ENCODE measurements at regions not wholly inside any gene's neighbourhood (a gene's known extent, or its start where the extent isn't known, plus 50 kb on each side); places are given as distances from the start of the nearest gene placed in this dataset.

GRCh38 chr4:149897783-149898182 is 82.1 kb upstream of the IQCM start:
- TF ChIP-seq CTCF (IDR thresholded peaks at IDR 0.05; ENCODE audit: insufficient read depth, low read length, poor library complexity, severe bottlenecking): peak; percentile 42
- H3K27me3 ChIP-seq (ENCODE audit: control insufficient read depth, insufficient read depth, low read length): no peaks in the 10 kb centered on the region
- H3K36me3 ChIP-seq (ENCODE audit: control insufficient read depth, insufficient read depth, low read length): no peaks in the 10 kb centered on the region
- no peak overlapping the region for H3K4me3 ChIP-seq (ENCODE audit: low read depth, low read length)
- DNase-seq (ENCODE audit: low read depth): no peak

- H3K4me3 ChIP-seq (ENCODE audit: low read depth, low read length): no peak overlapping the region
- no peaks in the 10 kb centered on the region for H3K36me3 ChIP-seq (ENCODE audit: control insufficient read depth, insufficient read depth, low read length)
- H3K27me3 ChIP-seq (ENCODE audit: control insufficient read depth, insufficient read depth, low read length): no peaks in the 10 kb centered on the region
- TF ChIP-seq CTCF (IDR thresholded peaks at IDR 0.05; ENCODE audit: insufficient read depth, low read length, poor library complexity, severe bottlenecking): no peak
- no peak for DNase-seq (ENCODE audit: low read depth)
These were observed 85.5 kb upstream of the IQCM start for GRCh38 chr4:149901128-149901527.

- Histone ChIP-seq H3K36me3 (ENCODE audit: control insufficient read depth, insufficient read depth, low read length) (no peaks in the 10 kb centered on the region), H3K4me3 (ENCODE audit: low read depth, low read length) (no peak overlapping the region), H3K27me3 (ENCODE audit: control insufficient read depth, insufficient read depth, low read length) (no peaks in the 10 kb centered on the region)
- no peak for DNase-seq (ENCODE audit: low read depth)
- TF ChIP-seq CTCF (IDR thresholded peaks at IDR 0.05; ENCODE audit: insufficient read depth, low read length, poor library complexity, severe bottlenecking): no peak
These were observed 86.6 kb upstream of the IQCM start for GRCh38 chr4:149902242-149902641.

- DNase-seq (ENCODE audit: low read depth): no peak
- H3K36me3 ChIP-seq (ENCODE audit: control insufficient read depth, insufficient read depth, low read length): no peaks in the 10 kb centered on the region
- no peaks in the 10 kb centered on the region for H3K27me3 ChIP-seq (ENCODE audit: control insufficient read depth, insufficient read depth, low read length)
- TF ChIP-seq CTCF (IDR thresholded peaks at IDR 0.05; ENCODE audit: insufficient read depth, low read length, poor library complexity, severe bottlenecking): no peak
- no peak overlapping the region for H3K4me3 ChIP-seq (ENCODE audit: low read depth, low read length)
These were observed 94.5 kb upstream of the IQCM start for GRCh38 chr4:149910177-149910576.

- no peak overlapping the region for H3K4me3 ChIP-seq (ENCODE audit: low read depth, low read length)
- no peaks in the 10 kb centered on the region for H3K36me3 ChIP-seq (ENCODE audit: control insufficient read depth, insufficient read depth, low read length)
- no peak for TF ChIP-seq CTCF (IDR thresholded peaks at IDR 0.05; ENCODE audit: insufficient read depth, low read length, poor library complexity, severe bottlenecking)
- DNase-seq (ENCODE audit: low read depth): no peak
- H3K27me3 ChIP-seq (ENCODE audit: control insufficient read depth, insufficient read depth, low read length): no peaks in the 10 kb centered on the region
These were observed 95.1 kb upstream of the IQCM start for GRCh38 chr4:149910604-149911350.

- no peak for DNase-seq (ENCODE audit: low read depth)
- Histone ChIP-seq H3K27me3 (ENCODE audit: control insufficient read depth, insufficient read depth, low read length) (no peaks in the 10 kb centered on the region), H3K4me3 (ENCODE audit: low read depth, low read length) (no peak overlapping the region), H3K36me3 (ENCODE audit: control insufficient read depth, insufficient read depth, low read length) (no peaks in the 10 kb centered on the region)
- TF ChIP-seq CTCF (IDR thresholded peaks at IDR 0.05; ENCODE audit: insufficient read depth, low read length, poor library complexity, severe bottlenecking): no peak
These were observed 95.7 kb upstream of the IQCM start for GRCh38 chr4:149911354-149911753.

All from kidney epithelial cell (primary cell).